ENCODE measurements at regions not wholly inside any gene's neighbourhood (a gene's known extent, or its start where the extent isn't known, plus 50 kb on each side); places are given as distances from the start of the nearest gene placed in this dataset.
"Not testable (repeated sequence)": the region's sequence is repeated elsewhere in the genome, so short reads cannot be mapped to it uniquely, and the experiment has no call there.

DNA sequence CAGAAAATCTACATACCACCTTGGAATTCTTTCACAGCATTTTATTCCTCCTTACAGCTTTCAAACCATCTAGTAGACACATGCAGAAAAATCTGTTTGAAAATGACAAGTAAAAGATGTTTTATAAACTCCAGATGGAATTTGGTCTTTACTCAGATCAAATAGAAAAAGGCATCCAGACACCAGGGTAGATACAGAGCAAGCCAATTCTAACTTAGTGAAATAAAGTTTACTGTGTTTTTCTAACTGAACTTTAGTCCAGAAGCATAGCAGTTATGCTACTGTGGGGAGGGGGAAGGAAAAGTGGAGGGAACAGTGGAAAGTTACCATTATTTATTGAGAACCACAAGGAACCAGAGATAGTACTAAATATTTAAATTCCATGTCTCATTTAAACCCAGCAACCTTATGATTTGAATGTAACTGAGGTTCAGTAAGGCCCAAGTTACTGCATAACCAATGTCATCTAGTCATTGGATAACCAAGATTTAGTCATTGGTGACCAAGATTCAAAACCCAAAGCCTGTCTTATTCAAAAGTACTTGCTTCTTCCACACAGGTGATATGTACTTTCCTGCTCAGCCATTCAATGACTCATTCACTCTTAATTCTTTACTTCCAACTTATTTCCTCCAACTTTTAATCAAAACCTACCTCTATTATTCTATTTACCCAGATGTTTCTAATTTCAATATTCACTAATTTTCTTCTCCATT lies 57.7 kb downstream of the RAD51AP2 start:
- H3K27ac ChIP-seq (ENCODE audit: low read length, poor library complexity, severe bottlenecking), result no peak overlapping the region
- H3K4me2 ChIP-seq (ENCODE audit: low read length, poor library complexity, severe bottlenecking), result no peak overlapping the region
- no peak overlapping the region for H3K23ac ChIP-seq (ENCODE audit: low read length in 2 of 2)
- H4K91ac ChIP-seq (ENCODE audit: low read length), result no peak overlapping the region
- H2BK5ac ChIP-seq (ENCODE audit: low read depth, low read length, poor library complexity, severe bottlenecking), result peak overlapping the region; percentile 87
- no peak for DNase-seq
- H3K36me3 ChIP-seq (ENCODE audit: control insufficient read depth in 1 of 2, insufficient read depth in 2 of 2, low read depth in 1 of 2, low read length in 2 of 2), result no peaks in the 10 kb centered on the region
- H3K4me3 ChIP-seq (ENCODE audit: insufficient read depth in 1 of 2, low read depth in 1 of 2, low read length in 2 of 2), result no peak overlapping the region
- H2AFZ ChIP-seq (ENCODE audit: low read depth, low read length), result no peak overlapping the region
- no peak overlapping the region for H2BK120ac ChIP-seq (ENCODE audit: low read depth, low read length)
- no peak overlapping the region for H3K4ac ChIP-seq (ENCODE audit: low read depth in 1 of 2, low read length in 2 of 2)
- H3K27me3 ChIP-seq (ENCODE audit: control insufficient read depth in 1 of 2, insufficient read depth in 1 of 2, low read length in 2 of 2), result peaks cover 0 to 4% of the 10 kb centered on the region in 2 experiments
- no peak overlapping the region for H3K14ac ChIP-seq (ENCODE audit: low read length in 2 of 2)
- H4K8ac ChIP-seq (ENCODE audit: low read length), result no peak overlapping the region
- no peaks in the 10 kb centered on the region for H3K79me1 ChIP-seq (replicated peaks; ENCODE audit: low read length, poor library complexity, severe bottlenecking)
- H3K9me3 ChIP-seq (ENCODE audit: control insufficient read depth, low read length), result no peaks in the 10 kb centered on the region
- no peak overlapping the region for H2BK12ac ChIP-seq (ENCODE audit: low read length in 2 of 2)
- no peak overlapping the region for H2AK5ac ChIP-seq (ENCODE audit: low read length, severe bottlenecking)
- no peak overlapping the region for H3K18ac ChIP-seq (ENCODE audit: low read depth in 1 of 2, low read length in 2 of 2)
- no peak overlapping the region for H2BK15ac ChIP-seq (ENCODE audit: low read depth, poor library complexity, severe bottlenecking)
- no peaks in the 10 kb centered on the region for H3K4me1 ChIP-seq (ENCODE audit: control insufficient read depth, insufficient read depth, low read depth, low read length)
- H3K9ac ChIP-seq (ENCODE audit: low read length), result no peak overlapping the region

DNA sequence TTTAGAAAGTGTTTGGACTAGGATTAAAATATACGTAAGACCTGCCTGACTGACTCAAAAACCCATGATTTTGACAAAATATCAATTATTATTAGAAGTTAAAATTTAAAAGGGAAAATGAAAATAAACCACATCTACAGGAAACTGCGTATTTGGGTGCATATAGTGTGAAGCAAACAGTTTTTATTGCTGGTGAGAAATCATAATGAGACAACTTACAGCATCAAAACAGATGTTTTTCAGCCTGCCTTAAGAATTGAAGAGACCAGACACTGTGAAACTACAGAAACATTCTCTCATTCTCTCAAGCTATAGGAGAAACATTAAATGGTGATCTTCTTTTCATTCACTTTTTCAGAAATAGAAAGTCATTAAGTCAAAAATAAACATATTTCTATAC lies 62.9 kb downstream of the RAD51AP2 start:
- Histone ChIP-seq H3K36me3 (ENCODE audit: control insufficient read depth in 1 of 2, insufficient read depth in 2 of 2, low read depth in 1 of 2, low read length in 2 of 2) (no peaks in the 10 kb centered on the region), H4K8ac (ENCODE audit: low read length) (no peak overlapping the region), H3K4me3 (ENCODE audit: insufficient read depth in 1 of 2, low read depth in 1 of 2, low read length in 2 of 2) (no peak overlapping the region), H3K27ac (ENCODE audit: low read length, poor library complexity, severe bottlenecking) (no peak overlapping the region), H3K9ac (ENCODE audit: low read length) (no peak overlapping the region), H3K79me1 (replicated peaks; ENCODE audit: low read length, poor library complexity, severe bottlenecking) (no peaks in the 10 kb centered on the region), H2BK15ac (ENCODE audit: low read depth, poor library complexity, severe bottlenecking) (no peak overlapping the region), H3K18ac (ENCODE audit: low read depth in 1 of 2, low read length in 2 of 2) (no peak overlapping the region), H2AK5ac (ENCODE audit: low read length, severe bottlenecking) (no peak overlapping the region), H2BK5ac (ENCODE audit: low read depth, low read length, poor library complexity, severe bottlenecking) (no peak overlapping the region), H3K4me2 (ENCODE audit: low read length, poor library complexity, severe bottlenecking) (no peak overlapping the region), H4K91ac (ENCODE audit: low read length) (no peak overlapping the region), H3K27me3 (ENCODE audit: control insufficient read depth in 1 of 2, insufficient read depth in 1 of 2, low read length in 2 of 2) (peaks cover 0 to 4% of the 10 kb centered on the region in 2 experiments), H3K14ac (ENCODE audit: low read length in 2 of 2) (no peak overlapping the region), H2AFZ (ENCODE audit: low read depth, low read length) (no peak overlapping the region), H3K23ac (ENCODE audit: low read length in 2 of 2) (no peak overlapping the region), H3K4me1 (ENCODE audit: control insufficient read depth, insufficient read depth, low read depth, low read length) (no peaks in the 10 kb centered on the region), H3K4ac (ENCODE audit: low read depth in 1 of 2, low read length in 2 of 2) (no peak overlapping the region), H2BK12ac (ENCODE audit: low read length in 2 of 2) (no peak overlapping the region), H3K9me3 (ENCODE audit: control insufficient read depth, low read length) (no peaks in the 10 kb centered on the region), H2BK120ac (ENCODE audit: low read depth, low read length) (no peak overlapping the region)
- no CpG with 5 or more reads among the region's 2 CpGs for WGBS
- DNase-seq, result no peak

DNA sequence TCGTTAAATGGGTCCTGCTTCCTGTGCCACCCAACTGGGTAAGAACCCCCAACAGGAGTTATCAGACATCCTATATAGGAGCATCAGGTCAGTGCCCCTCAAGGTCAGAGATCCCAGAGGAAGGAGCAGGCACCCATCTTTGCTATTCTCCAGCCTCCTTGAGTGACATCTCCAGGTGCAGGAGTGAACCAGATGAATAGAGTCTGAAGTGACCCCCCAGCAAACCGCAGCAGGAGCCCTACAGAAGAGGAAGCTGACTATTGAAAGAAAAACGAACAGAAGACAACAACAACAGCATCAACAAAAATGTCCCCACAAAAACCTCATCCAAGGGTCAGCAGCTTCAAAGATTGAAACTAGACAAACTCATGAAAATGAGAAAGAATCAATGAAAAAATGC lies 72.0 kb downstream of the RAD51AP2 start:
- not testable (repeated sequence) for H3K23ac ChIP-seq (ENCODE audit: low read length in 2 of 2); H3K14ac ChIP-seq (ENCODE audit: low read length in 2 of 2); H3K36me3 ChIP-seq (ENCODE audit: control insufficient read depth in 1 of 2, insufficient read depth in 2 of 2, low read depth in 1 of 2, low read length in 2 of 2); H2BK5ac ChIP-seq (ENCODE audit: low read depth, low read length, poor library complexity, severe bottlenecking); H3K27ac ChIP-seq (ENCODE audit: low read length, poor library complexity, severe bottlenecking); H3K18ac ChIP-seq (ENCODE audit: low read depth in 1 of 2, low read length in 2 of 2); H3K4ac ChIP-seq (ENCODE audit: low read depth in 1 of 2, low read length in 2 of 2); H3K4me2 ChIP-seq (ENCODE audit: low read length, poor library complexity, severe bottlenecking); H3K9ac ChIP-seq (ENCODE audit: low read length); H3K79me1 ChIP-seq (replicated peaks; ENCODE audit: low read length, poor library complexity, severe bottlenecking); H3K4me3 ChIP-seq (ENCODE audit: insufficient read depth in 1 of 2, low read depth in 1 of 2, low read length in 2 of 2); H2BK120ac ChIP-seq (ENCODE audit: low read depth, low read length); H4K8ac ChIP-seq (ENCODE audit: low read length); H3K9me3 ChIP-seq (ENCODE audit: control insufficient read depth, low read length); H3K27me3 ChIP-seq (ENCODE audit: control insufficient read depth in 1 of 2, insufficient read depth in 1 of 2, low read length in 2 of 2); H2AK5ac ChIP-seq (ENCODE audit: low read length, severe bottlenecking); H3K4me1 ChIP-seq (ENCODE audit: control insufficient read depth, insufficient read depth, low read depth, low read length); H2AFZ ChIP-seq (ENCODE audit: low read depth, low read length); H2BK15ac ChIP-seq (ENCODE audit: low read depth, poor library complexity, severe bottlenecking); H2BK12ac ChIP-seq (ENCODE audit: low read length in 2 of 2); DNase-seq; H4K91ac ChIP-seq (ENCODE audit: low read length)
- 77% methylated on average over 3 of the region's 3 CpGs for WGBS

DNA sequence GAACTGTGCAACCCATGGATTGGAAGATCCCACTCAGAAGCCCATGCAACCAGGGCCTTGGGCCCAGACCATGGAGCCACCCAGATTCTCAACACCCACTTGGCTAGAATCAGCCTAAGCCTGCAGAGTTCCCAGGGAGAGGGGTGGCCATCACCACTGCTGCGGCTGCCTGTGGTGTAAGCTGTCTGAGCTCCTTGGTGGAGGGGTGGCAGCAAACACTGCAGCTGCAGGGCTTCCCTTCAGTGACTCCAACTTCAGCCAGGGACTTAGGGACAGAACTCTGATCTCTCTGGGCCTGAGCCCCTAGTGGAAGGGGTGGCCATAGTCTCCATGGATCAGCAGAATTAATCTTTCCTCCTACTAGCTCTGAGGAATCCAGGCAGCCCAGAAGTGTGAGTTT lies 72.5 kb downstream of the RAD51AP2 start:
- Histone ChIP-seq H2BK120ac (ENCODE audit: low read depth, low read length) (no peak overlapping the region), H3K4ac (ENCODE audit: low read depth in 1 of 2, low read length in 2 of 2) (no peak overlapping the region), H3K18ac (ENCODE audit: low read depth in 1 of 2, low read length in 2 of 2) (no peak overlapping the region), H3K23ac (ENCODE audit: low read length in 2 of 2) (no peak overlapping the region), H3K9me3 (ENCODE audit: control insufficient read depth, low read length) (peaks cover 7% of the 10 kb centered on the region), H2BK15ac (ENCODE audit: low read depth, poor library complexity, severe bottlenecking) (no peak overlapping the region), H2AK5ac (ENCODE audit: low read length, severe bottlenecking) (no peak overlapping the region), H3K4me2 (ENCODE audit: low read length, poor library complexity, severe bottlenecking) (no peak overlapping the region), H3K4me1 (ENCODE audit: control insufficient read depth, insufficient read depth, low read depth, low read length) (peaks cover 7% of the 10 kb centered on the region), H3K79me1 (replicated peaks; ENCODE audit: low read length, poor library complexity, severe bottlenecking) (no peaks in the 10 kb centered on the region), H4K91ac (ENCODE audit: low read length) (no peak overlapping the region), H3K9ac (ENCODE audit: low read length) (no peak overlapping the region), H2BK5ac (ENCODE audit: low read depth, low read length, poor library complexity, severe bottlenecking) (no peak overlapping the region), H4K8ac (ENCODE audit: low read length) (no peak overlapping the region), H2BK12ac (ENCODE audit: low read length in 2 of 2) (no peak overlapping the region), H3K4me3 (ENCODE audit: insufficient read depth in 1 of 2, low read depth in 1 of 2, low read length in 2 of 2) (no peak overlapping the region), H3K27ac (ENCODE audit: low read length, poor library complexity, severe bottlenecking) (no peak overlapping the region), H2AFZ (ENCODE audit: low read depth, low read length) (no peak overlapping the region), H3K14ac (ENCODE audit: low read length in 2 of 2) (no peak overlapping the region), H3K27me3 (ENCODE audit: control insufficient read depth in 1 of 2, insufficient read depth in 1 of 2, low read length in 2 of 2) (no peaks in the 10 kb centered on the region), H3K36me3 (ENCODE audit: control insufficient read depth in 1 of 2, insufficient read depth in 2 of 2, low read depth in 1 of 2, low read length in 2 of 2) (no peaks in the 10 kb centered on the region)
- DNase-seq, result no peak
- 80% methylated on average over 1 of the region's 1 CpG for whole genome bisulfite sequencing

Measured in mesenchymal stem cell (in vitro differentiated cells and primary cell).